HG02981 (cell line): ENCODE measurements at regions not wholly inside any gene's neighbourhood (a gene's known extent, or its start where the extent isn't known, plus 50 kb on each side); places are given as distances from the start of the nearest gene placed in this dataset.

Experiments used
- ATAC-seq: cut with Tn5 transposase; IDR thresholded peaks from one replicate; pipeline ENCODE4 v1.9.1; 2021; ENCODE audit warnings: mild to moderate bottlenecking, moderate library complexity; ENCODE audit not compliant: unreplicated experiment

DNA sequence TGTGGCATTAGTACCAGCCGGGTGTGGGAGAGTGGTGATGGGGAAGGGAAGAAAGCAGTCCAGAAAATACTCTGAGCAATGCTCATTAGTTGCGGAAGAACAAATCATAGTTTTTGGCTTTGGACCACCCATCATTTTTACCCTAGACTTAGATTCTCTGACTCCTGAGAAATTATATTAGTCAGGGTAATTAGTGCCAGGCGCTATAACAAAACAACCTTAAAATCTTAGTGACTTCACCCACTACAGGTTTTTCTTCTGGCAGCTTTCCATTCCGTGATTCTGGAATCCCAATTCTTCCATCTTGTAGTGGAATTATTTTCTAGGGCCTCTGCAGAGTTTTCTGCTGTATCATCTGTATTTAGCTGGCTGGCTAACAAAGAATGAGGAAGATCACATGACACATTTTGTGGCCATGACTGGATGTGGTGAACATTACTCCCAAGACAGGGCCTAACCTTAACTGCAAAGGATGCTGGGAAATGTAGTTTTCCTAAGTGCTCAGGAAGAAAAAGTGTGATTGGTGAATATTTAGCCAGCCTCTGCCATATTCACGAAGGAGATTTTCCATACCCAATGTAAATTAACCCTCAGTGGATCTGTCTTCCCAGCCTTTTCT is 373.0 kb upstream of the MEF2C start:
- ATAC-seq = no peak

DNA sequence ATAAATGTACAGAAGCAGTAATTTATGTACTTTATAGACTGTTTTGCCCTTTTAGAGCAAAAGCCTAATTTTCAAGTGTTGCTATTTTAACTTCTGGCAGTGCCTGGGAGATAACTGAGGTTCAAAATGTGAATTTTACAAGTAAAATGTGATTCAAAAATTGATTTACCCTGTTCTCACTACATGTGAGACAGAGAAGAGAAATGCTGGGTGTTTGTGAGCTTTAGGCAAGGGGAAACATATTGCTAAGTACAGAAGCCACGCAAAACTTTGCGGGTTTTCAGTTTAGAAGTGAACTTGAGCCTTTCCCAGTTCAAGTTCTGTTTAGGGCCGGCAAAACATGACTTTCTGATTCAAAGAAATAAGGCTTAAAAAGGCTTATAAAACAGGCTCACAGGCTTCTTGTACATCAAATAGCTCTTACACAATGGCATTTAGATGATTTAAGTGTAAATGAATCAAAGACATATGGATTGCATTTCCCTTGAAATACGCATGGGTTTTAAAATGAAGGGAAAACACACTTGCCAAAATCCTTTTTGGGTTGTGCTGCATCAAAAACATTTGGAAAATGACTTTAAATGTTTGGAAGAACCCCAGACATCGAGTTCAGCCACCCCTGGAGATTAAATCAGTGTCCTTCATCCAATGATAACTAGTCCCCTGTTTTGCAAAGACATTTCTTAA is 370.8 kb upstream of the MEF2C start:
- no peak for ATAC-seq

- no peak for ATAC-seq
These were observed 363.9 kb upstream of the MEF2C start for GRCh38 chr5:89246864-89247263.

DNA sequence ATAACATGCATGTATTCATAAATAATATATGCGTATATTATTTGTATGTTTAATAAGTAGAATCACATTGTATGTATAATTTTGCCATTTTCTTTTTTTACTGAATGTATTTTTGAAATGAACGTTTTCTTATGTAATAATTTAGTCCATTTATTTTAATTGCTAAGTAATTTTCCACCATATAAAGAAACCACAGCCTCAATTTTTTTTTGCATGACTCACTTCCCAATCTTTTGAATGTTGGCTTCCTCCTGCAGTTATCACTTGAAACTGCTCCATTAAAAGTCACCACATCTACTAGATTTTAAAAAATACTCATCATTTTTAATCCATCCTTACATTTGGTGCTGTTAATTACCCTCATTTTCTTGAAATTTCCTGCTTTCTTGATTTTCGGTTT is 363.3 kb upstream of the MEF2C start:
- no peak for ATAC-seq

DNA sequence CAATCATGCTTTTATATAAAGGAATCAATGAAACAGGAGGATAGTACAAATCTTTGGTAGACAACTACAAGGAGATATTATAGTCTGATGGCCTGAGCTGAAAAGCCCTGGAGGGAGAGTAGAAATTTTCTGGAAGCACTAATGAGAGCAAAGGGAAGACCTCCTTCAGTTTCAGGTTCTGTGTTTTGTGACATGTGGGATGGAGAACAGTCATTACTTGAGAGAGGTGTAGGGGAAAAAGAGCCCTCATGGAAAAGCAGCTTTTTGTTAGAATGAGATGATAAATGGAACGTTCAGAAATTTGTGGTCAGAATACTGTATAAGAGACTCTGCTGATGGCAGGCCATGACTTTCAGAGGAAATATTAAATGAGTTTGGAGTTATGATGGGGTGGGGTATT is 360.6 kb upstream of the MEF2C start:
- no peak for ATAC-seq

GRCh38 chr5:89241186-89241585 is 358.2 kb upstream of the MEF2C start:
- ATAC-seq = no peak

DNA sequence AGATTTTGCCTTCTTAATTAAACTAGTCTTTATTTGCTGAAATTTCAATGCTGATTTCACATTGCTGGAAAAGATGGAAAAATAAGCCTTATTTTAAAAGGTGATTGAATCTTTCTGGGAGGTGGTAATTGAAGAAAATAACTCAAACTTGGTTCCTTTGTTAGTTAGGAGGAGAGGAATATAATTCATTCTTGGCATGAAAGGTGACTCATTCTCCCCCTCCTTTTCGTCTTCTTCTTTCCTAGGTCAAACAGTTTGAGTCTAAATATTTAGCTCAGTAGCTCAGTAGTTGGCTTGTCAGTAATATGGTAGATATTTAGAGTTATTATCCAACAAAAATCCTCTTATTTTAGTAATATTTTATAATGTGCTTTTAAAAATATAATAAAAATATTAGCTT is 353.9 kb upstream of the MEF2C start:
- ATAC-seq = no peak

- ATAC-seq = no peak
These were observed 350.5 kb upstream of the MEF2C start for GRCh38 chr5:89233462-89233861.

- ATAC-seq = peak; percentile 98
These were observed 349.2 kb upstream of the MEF2C start for GRCh38 chr5:89232139-89232603.

DNA sequence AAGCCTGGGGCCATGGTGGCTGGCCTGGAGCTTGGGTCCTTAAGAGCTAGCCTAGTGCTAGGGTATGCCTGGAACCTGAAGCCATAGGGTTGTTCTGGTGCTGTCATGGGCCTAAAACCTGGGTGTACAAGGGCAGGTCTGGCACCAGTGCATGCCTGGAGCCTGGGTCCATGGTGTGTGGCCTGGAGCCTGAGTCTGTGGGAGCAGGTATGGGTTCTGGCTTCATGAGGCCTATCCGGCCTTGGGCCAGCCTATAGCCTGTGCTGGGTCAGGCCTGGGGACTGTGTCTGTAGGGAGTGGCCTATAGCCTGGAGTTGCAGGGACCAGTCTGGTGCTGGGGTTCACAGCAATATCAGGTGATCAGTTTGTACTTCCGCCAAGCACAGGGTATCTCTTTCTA is 347.2 kb upstream of the MEF2C start:
- no peak for ATAC-seq

- ATAC-seq = no peak
These were observed 346.5 kb upstream of the MEF2C start for GRCh38 chr5:89229331-89230070.

DNA sequence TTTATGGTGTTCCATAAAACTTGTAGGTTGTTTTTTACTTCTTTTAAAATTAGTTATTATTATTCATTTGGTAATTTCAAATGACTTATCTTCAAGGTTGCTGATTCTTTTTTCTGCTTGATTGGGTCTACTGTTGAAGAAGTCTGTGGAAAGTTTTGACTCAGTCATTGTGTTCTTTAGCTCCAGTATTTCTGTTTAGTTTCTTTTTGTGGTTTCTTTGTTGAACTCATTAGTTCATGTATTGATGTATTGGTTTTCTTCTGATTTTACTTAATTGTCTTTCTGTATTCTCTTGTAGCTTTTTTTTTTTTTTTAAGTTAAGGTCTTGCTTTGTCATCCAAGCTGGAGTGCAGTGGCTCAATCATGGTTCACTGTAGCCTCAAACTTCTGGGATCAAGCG is 345.4 kb upstream of the MEF2C start:
- no peak for ATAC-seq

DNA sequence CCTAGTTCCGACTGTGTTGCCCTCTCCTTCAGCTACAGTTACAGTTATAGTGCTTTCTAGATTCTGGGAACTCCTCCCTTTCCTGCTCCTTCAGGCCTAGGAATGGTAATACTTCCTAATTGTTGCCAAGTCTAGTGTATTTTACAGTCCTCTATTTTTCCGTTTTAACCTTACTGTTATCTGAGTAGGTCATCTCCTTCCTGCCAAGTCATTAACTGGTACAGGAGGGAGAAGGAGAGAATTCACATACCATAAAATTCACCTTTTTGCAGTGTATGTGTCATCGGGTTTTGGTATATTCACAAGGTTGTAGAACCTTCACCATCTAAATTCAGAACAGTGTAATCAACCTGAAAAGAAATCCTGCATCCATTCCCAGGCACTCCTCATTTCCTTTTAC is 335.4 kb upstream of the MEF2C start:
- no peak for ATAC-seq

- ATAC-seq = no peak
These were observed 333.6 kb upstream of the MEF2C start for GRCh38 chr5:89216606-89217005.

- ATAC-seq = no peak
These were observed 330.6 kb upstream of the MEF2C start for GRCh38 chr5:89213573-89213972.

DNA sequence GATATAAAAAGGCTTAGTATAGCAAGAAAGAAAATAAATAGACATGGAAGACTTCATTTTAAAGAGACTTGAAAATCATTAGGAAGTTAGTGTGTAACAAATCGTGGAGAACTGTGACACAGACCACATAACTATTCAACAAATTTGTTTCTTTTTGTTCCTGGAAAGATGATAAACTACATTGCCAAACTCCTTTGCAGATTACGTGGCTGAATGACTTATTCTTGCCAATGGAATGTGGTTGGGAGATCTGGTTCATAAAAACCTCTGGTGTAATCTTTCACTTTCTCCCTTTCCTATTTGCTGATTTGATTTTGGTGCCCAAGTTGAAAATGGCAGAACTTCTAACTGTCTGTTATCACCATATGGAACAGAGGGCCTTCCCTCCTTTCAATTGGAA is 328.9 kb upstream of the MEF2C start:
- ATAC-seq = no peak

GRCh38 chr5:89208811-89209210 is 325.8 kb upstream of the MEF2C start:
- no peak for ATAC-seq

- ATAC-seq = no peak
These were observed 325.4 kb upstream of the MEF2C start for GRCh38 chr5:89208392-89208791.

DNA sequence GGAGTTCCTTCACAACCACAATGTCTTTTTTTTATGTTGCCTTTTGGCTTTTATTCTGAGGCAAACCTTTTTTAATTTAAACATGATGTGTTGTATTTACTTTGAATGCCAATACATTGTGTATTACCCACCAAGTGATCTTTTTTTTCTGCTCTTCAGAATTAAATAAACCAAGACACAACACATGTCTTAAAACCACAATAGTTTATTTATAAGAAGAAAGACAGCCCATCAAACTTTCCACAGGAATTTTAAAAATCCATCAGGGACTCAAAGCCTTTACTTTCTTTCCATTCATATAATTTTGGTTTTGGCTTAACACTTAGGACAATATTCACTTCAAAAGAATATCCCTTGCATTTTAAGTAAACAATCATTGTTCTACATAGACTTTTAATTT is 321.8 kb upstream of the MEF2C start:
- ATAC-seq = no peak

- ATAC-seq = no peak
These were observed 320.6 kb upstream of the MEF2C start for GRCh38 chr5:89203611-89204010.

DNA sequence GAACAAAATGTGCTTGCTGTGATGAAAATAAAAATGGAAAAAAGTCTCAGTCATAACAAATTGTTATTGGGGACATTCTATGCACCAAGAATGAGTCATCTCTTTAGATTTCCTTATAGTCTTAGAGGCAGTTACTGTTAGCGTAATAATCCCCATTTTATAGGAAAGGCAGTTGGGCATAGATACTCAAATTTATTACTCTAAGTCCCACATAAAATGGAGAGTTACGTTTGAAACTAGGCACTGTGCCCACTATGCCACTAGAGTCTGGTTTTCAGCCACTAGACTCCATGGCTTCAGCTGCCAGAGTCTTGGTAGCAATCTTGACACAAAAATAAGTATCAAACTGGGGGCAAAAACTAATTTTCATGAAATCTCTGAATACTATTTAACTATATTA is 317.9 kb upstream of the MEF2C start:
- no peak for ATAC-seq

DNA sequence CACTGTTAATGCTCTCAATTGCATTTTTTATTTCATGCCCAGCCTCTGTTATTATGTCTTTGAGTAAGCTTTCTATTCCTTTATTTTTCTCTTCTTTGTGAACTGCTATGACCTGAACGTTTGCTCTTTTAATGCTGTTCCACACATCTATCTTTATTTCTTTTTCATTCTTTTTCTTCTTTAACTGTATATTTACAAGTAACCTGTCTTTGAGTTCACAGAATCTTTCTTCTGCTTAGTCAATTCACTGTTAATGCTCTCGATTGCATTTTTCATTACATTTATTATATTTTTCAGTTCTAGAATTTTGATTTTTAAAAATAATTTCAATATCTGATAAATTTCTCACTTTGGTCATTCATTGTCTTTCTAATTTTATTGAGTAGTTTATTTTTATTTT is 316.3 kb upstream of the MEF2C start:
- no peak for ATAC-seq
